Vagina (tissue), 2 donors: ENCODE measurements at regions not wholly inside any gene's neighbourhood (a gene's known extent, or its start where the extent isn't known, plus 50 kb on each side); places are given as distances from the start of the nearest gene placed in this dataset.

ENCODE experiments used
- CTCF ChIP-seq, 3 experiments: fragments of 450-650 bp in 2 of 3; fragments of 200-600 bp in 1 of 3; sonication (generic) in 1 of 3; IDR thresholded peaks; one replicate each; pipeline ENCODE4 v1.5.1; 2017 to 2019; ENCODE audit warnings: antibody characterized with exemption in 3 of 3, mild to moderate bottlenecking in 2 of 3, moderate library complexity in 2 of 3
- POLR2A ChIP-seq, 2 donors: fragments of 450-650 bp; IDR thresholded peaks; one replicate each; pipeline ENCODE4 v1.6.1; 2017; ENCODE audit warnings: antibody characterized with exemption in 2 of 2, mild to moderate bottlenecking in 2 of 2, moderate library complexity in 2 of 2
- POLR2AphosphoS5 ChIP-seq, 2 donors: sonication (generic); formaldehyde crosslinking; IDR thresholded peaks; one replicate each; pipeline ENCODE4 v1.9.0; 2017; ENCODE audit warnings: antibody characterized with exemption in 2 of 2, mild to moderate bottlenecking in 2 of 2, low read depth in 1 of 2; ENCODE audit not compliant: insufficient read depth in 1 of 2

- TF ChIP-seq CTCF (IDR thresholded peaks at IDR 0.05) (no peak), POLR2AphosphoS5 (IDR thresholded peaks at IDR 0.05; ENCODE audit: insufficient read depth in 1 of 2, low read depth in 1 of 2) (no peak), POLR2A (IDR thresholded peaks at IDR 0.05) (no peak)
Observed at GRCh38 chr1:14421295-14421976, 177.0 kb upstream of the KAZN start.
